Activated CD4-positive, alpha-beta T cell treated with anti-CD3 and anti-CD28 coated beads, Interleukin-2, amount 10 ng/mL, durations not matched to agents 24 days and 14 days (primary cell): ENCODE measurements at regions not wholly inside any gene's neighbourhood (a gene's known extent, or its start where the extent isn't known, plus 50 kb on each side); places are given as distances from the start of the nearest gene placed in this dataset.

Experiments
- DNase-seq: peaks from one replicate; pipeline ENCODE4 v3.0.0; 2022
- H3K27ac Mint-ChIP-seq: one replicate; pipeline ENCODE4 v1.8.0; 2022; ENCODE audit warnings: mild to moderate bottlenecking, mixed read lengths
- H3K27me3 Mint-ChIP-seq: one replicate; pipeline ENCODE4 v1.8.0; 2022; ENCODE audit warnings: mixed read lengths
- H3K36me3 Mint-ChIP-seq: one replicate; pipeline ENCODE4 v1.8.0; 2022; ENCODE audit warnings: low read depth, mild to moderate bottlenecking, mixed read lengths
- H3K4me1 Mint-ChIP-seq: one replicate; pipeline ENCODE4 v1.8.0; 2021; ENCODE audit warnings: mixed read lengths
- H3K4me3 Mint-ChIP-seq: one replicate; pipeline ENCODE4 v1.8.0; 2022; ENCODE audit warnings: mild to moderate bottlenecking, moderate library complexity, mixed read lengths
- H3K9me3 Mint-ChIP-seq: one replicate; pipeline ENCODE4 v1.8.0; 2021; ENCODE audit warnings: mixed read lengths
- intact Hi-C: fragments of 100-400 bp; cut with micrococcal nuclease; formaldehyde crosslinking; loops from one replicate; pipeline ENCODE4 v1.15.1; 2023

DNA sequence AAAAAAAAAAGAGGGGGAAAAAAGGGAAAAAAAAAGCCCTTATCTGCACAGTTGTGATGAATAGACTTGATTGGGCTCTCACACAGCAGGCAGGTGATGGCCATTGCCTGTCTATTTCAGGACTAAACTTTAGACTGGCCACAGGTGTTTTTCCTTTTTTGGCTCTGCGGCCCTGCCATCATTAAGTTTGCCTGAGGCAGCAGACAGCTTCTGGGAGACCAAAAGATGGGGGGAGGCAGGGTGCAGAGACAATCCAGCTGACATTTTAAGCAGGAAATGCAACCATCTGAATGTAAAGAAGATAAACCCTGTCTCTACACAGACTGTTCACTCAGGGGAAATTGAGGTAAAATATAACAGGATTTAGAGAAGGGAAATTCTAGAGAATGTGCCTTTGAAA, 295.0 kb upstream of the KCNH8 start:
- Mint-ChIP-seq H3K36me3 (no peaks in the 10 kb centered on the region), H3K4me3 (no peak overlapping the region), H3K4me1 (no peaks in the 10 kb centered on the region), H3K27me3 (no peaks in the 10 kb centered on the region), H3K27ac (no peak overlapping the region), H3K9me3 (no peaks in the 10 kb centered on the region)
- no peak for DNase-seq
- intact Hi-C loops = no loop called here

DNA sequence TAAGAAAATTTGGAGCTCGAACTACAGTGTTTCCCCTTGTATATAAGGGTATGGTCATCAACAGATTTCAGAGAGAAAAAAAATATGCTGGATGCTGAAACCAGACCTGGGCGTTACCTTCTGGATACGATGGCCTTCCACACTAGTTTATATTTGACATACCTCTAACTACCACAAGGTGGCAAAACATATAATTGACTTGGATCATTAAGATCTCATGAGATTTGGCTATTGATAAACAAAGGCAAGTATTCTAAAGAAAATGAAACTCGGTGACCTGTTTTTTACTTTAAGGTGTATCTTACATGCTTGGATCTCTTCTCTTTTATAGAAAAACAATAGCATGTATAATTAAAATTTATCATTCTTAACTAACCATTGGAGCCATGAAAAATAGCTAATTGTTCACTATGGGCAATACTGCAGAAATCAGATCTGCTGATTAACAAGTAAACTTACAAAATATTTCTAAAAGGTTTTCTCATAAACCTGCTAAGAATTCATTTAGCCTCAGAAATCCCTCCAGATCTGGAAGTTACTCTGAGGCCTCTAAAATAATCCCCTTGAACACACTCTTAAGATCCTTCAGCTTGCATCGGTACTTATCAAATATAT, 300.6 kb upstream of the KCNH8 start:
- Mint-ChIP-seq H3K9me3 (no peaks in the 10 kb centered on the region), H3K4me3 (no peak overlapping the region), H3K27me3 (no peaks in the 10 kb centered on the region), H3K36me3 (no peaks in the 10 kb centered on the region), H3K4me1 (peaks cover 19% of the 10 kb centered on the region), H3K27ac (no peak overlapping the region)
- no peak for DNase-seq
- intact Hi-C loops = loop anchor here (1.0 kb wide), 1 partner anchor 141 kb away; no protein-coding TSS in a partner anchor

DNA sequence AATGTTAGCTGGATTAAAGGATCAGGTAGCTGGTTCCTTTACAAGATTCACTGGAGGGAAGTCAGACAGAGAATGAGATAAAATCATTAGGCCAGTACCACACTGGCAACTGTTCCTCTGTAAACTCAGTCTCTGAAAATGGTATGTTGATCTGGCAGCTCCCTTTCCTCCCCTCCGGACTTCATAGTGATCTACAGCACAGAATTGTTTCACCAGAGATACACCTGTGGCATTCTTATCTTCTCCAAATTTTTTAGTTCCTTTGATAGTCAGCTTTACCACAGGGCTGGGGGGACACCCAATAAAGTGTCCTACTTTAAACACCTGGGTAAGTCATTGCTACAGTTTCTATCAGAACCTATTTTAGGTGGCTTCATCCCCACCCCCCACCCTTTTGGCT, 304.3 kb upstream of the KCNH8 start:
- intact Hi-C loops = no loop called here
- H3K4me3 Mint-ChIP-seq = peak overlapping the region; percentile 27
- peaks cover 19% of the 10 kb centered on the region for H3K4me1 Mint-ChIP-seq
- DNase-seq = no peak
- no peaks in the 10 kb centered on the region for H3K36me3 Mint-ChIP-seq
- no peak overlapping the region for H3K27ac Mint-ChIP-seq
- no peaks in the 10 kb centered on the region for H3K9me3 Mint-ChIP-seq
- H3K27me3 Mint-ChIP-seq = no peaks in the 10 kb centered on the region

DNA sequence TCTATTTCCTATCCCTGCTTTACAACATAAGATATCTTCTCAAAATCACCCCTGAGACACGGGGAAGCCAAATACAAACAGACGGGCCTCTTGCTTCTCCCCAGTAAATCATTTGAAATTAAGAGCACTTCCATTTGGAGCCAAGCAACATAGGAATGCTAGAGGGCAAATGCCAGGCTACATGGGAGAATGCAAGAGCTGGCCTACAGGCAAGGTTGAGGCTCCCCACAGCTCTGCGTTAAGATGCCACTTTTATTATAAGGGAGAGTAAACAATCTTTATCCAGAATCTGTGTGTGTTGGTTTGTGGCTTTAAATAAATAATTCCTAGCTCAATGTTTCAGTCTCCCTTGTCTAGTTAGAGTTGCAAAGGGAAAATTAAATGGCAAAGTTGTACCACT, 305.1 kb upstream of the KCNH8 start:
- DNase-seq = no peak
- Mint-ChIP-seq H3K27ac (no peak overlapping the region), H3K27me3 (no peaks in the 10 kb centered on the region), H3K4me1 (peaks cover 19% of the 10 kb centered on the region), H3K9me3 (no peaks in the 10 kb centered on the region), H3K36me3 (no peaks in the 10 kb centered on the region), H3K4me3 (no peak overlapping the region)
- intact Hi-C loops = no loop called here

DNA sequence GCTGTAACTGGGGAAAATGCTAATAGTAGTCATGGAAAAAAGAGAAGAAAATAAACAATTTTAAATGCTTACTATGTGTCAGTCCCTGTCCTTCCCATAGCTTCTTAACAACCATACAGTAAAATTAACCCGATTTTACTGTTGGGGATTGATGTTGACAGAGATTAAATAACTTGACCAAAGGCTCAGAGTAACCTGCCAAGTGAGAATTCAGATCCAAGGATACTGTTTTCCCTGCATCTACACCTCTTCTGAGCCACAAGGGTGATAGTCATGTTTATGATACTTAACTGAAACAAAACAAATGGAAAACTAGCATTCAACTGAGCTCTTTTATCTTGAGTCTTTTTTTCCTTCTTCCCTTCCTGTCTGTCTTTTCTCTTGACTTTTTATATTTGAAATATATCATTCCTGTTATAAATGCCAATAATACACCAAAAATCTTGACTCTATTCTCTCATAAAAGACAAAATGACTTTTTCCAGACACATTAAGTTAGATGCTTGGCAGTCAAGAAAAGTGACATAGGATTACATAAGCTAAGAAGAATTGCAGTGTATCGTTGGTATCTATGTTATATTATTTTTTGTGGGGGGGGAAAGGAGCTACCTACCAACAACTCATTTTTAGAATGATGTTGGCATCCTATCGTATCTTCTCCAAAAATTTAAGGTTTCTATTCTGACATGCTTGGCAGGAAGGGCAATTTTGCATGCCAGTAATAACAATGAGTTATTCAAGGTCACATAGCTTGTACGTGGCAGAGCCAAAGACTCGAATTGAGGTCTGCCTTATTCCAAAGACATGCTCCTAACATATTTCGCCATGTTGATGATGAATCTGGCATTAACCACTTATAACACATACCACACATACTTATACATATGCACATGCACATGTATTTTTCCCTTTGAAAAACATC, 306.6 kb upstream of the KCNH8 start:
- Mint-ChIP-seq H3K4me3 (no peak overlapping the region), H3K27ac (no peak overlapping the region), H3K4me1 (peaks cover 20% of the 10 kb centered on the region), H3K9me3 (no peaks in the 10 kb centered on the region), H3K27me3 (no peaks in the 10 kb centered on the region), H3K36me3 (no peaks in the 10 kb centered on the region)
- intact Hi-C loops = no loop called here
- no peak for DNase-seq

DNA sequence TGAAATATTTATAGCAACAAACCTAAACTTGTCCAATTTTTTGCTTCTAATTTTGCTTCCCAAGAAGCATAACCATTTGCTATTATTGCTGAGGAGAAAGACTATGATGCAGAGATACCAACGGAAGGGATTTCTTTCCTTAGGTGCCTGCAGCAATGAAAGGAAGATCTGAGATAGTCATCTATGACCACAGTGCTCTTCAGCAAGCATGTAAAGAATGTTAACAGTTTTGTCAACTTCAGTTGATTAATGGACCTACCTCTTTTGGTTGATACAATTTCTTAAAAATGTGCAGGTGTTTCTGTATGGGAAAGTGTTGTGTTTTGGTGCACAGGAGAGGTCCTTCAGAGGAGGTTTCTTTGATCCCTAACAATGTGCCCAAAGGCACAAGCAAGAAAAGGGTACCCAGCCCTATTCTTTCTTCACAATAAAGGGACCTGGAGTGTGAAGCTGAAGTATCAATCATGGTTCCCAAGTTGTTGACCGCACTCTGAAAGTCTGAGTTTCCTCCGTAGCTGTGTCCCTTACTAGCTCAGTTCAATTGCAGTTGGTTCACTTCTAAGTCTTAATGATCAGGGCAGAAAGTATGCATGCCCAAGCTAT, 307.7 kb upstream of the KCNH8 start:
- no peak for DNase-seq
- Mint-ChIP-seq H3K36me3 (no peaks in the 10 kb centered on the region), H3K9me3 (no peaks in the 10 kb centered on the region), H3K27ac (no peak overlapping the region), H3K27me3 (no peaks in the 10 kb centered on the region), H3K4me3 (no peak overlapping the region), H3K4me1 (peaks cover 24% of the 10 kb centered on the region)
- intact Hi-C loops = no loop called here

DNA sequence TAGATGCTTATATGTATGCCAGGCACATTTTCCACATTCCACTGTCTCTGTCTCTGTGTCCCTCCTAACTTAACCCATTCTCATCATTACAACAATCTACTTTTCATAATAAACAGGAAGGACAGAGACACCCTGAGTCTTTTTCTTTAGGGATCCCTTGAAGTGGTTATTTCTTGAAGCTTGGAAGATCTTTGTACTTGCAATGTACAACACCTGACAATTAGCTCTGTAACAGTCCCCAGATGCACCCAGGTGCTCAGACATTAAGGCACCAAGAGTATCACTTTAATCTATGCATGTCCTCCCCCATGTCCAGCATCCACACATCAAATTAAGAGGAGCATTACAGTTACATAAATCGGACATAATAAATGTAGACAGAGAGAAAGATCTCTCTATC, 309.6 kb upstream of the KCNH8 start:
- Mint-ChIP-seq H3K4me3 (no peak overlapping the region), H3K4me1 (peaks cover 9% of the 10 kb centered on the region), H3K36me3 (no peaks in the 10 kb centered on the region), H3K9me3 (no peaks in the 10 kb centered on the region), H3K27me3 (no peaks in the 10 kb centered on the region), H3K27ac (no peak overlapping the region)
- no peak for DNase-seq
- intact Hi-C loops = no loop called here

DNA sequence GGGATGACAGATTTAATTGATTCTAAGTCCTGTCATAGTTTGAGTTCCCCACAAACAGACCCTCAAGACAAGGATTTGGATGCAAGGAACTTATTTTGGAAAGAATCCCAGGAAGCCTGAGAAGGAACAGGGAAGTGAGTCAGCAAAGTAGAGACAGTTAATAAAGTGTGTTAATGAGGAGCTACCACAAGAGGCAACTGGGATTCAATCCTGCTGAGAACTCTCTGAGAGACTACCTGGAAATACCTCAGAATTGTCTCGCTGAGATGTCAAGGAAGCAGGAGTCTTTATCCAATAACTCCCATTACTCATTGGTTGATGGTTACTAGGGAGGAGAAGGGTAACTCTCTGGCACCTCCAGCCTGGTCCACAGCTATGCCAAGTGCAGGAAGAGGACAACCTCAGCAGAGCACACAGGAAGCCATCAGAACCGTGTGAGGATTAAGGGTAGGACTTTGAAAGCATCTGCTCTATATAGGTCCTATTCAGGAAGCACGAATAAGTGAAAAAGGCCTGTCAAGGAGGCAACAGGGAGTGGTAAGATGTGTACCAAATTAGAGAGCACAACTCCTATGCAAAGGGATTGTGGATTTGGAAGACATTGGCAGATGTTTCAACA, 311.1 kb upstream of the KCNH8 start:
- Mint-ChIP-seq H3K4me1 (peaks cover 9% of the 10 kb centered on the region), H3K4me3 (no peak overlapping the region), H3K36me3 (no peaks in the 10 kb centered on the region), H3K9me3 (no peaks in the 10 kb centered on the region), H3K27me3 (no peaks in the 10 kb centered on the region), H3K27ac (no peak overlapping the region)
- DNase-seq = no peak
- intact Hi-C loops = no loop called here

DNA sequence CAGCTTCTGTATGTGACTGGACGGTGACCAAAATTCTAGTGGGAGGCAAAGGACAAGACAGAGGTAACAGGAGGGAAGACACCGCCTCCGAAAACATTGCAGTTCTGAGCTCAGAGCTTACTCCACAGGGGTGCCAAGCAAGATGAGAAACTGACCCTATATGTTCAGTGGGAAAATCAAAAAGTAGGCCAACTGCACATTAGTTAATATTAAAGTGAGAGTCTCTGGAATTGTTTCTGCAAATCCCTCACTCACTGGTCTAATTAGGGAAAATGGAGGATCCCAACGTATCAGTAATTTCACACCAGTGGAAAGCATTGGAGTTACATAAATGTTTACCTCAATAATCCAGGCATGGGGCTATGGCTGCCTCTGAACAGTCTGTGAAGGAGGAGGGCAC, 313.3 kb upstream of the KCNH8 start:
- H3K4me3 Mint-ChIP-seq = no peak overlapping the region
- H3K27me3 Mint-ChIP-seq = no peaks in the 10 kb centered on the region
- peaks cover 11% of the 10 kb centered on the region for H3K4me1 Mint-ChIP-seq
- H3K27ac Mint-ChIP-seq = no peak overlapping the region
- H3K36me3 Mint-ChIP-seq = no peaks in the 10 kb centered on the region
- H3K9me3 Mint-ChIP-seq = no peaks in the 10 kb centered on the region
- intact Hi-C loops = no loop called here
- no peak for DNase-seq

DNA sequence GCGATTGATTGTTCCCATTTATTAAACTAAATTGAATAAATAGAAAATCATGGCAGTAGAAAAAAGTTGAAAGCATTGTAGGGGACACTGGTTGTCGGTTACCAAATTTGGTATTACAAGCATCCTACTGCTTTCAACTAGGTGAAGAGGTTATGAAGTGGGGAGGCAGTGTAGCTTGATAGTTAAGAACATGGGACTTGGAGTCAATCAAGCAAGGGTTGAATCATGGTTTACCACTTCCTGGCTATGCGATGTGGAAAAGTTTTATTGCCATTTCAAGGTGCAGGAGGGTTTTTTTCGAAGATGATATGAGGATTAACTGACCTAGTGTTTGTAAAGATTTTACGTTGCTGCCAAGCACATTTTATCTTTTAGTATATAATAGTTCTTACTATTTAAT, 318.2 kb upstream of the KCNH8 start:
- no peaks in the 10 kb centered on the region for H3K27me3 Mint-ChIP-seq

DNA sequence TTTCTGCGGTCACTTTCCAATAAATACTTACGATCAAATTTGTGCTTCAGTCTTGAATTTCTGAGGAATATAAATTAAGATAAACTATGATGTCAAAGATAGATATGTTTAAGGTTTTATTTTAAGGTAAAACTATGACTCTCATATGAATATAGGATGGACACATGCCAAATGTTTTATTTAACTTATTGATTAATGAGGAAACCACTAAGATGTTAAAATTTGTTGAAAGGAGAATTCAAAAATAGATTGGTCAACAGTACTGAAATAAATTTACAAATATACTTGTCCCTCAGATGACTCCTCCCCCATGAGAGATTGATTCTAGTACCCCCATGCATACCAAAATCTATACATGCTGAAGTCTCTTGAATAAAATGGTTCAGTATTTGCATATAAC, 319.7 kb upstream of the KCNH8 start:
- no peak for DNase-seq
- no peak overlapping the region for H3K4me3 Mint-ChIP-seq
- intact Hi-C loops = no loop called here
- H3K27me3 Mint-ChIP-seq = no peaks in the 10 kb centered on the region
- no peaks in the 10 kb centered on the region for H3K36me3 Mint-ChIP-seq
- H3K27ac Mint-ChIP-seq = no peak overlapping the region
- peaks cover 11% of the 10 kb centered on the region for H3K4me1 Mint-ChIP-seq
- H3K9me3 Mint-ChIP-seq = peaks cover 3% of the 10 kb centered on the region

More for the DNA sequence above, 318.2 kb upstream of the KCNH8 start:
- no peak overlapping the region for H3K4me3 Mint-ChIP-seq
- H3K9me3 Mint-ChIP-seq = peaks cover 3% of the 10 kb centered on the region
- intact Hi-C loops = loop anchor here (5.0 kb wide), 1 partner anchor 42 kb away; no protein-coding TSS in a partner anchor
- H3K27ac Mint-ChIP-seq = no peak overlapping the region
- no peaks in the 10 kb centered on the region for H3K36me3 Mint-ChIP-seq
- H3K4me1 Mint-ChIP-seq = peaks cover 11% of the 10 kb centered on the region
- DNase-seq = peak; percentile 70

DNA sequence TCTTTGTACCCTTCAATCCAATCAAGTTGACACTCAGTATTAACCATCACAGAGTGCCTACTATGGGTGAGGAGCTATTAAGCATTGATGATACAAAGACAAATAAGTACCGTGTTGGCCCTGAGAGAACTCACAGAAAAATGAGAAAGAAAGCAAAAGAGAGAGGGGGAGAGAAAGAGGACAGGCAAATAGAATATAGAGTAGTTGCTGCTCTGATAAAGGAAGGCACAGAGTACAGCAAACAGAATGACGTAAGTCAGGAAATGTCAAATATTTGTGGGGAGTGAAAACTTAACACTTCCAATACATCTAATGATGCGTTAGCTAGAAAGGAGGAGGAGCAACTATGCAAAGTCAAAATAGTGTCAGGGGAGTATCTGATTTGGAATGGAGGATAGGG, 320.6 kb upstream of the KCNH8 start:
- H3K36me3 Mint-ChIP-seq = no peaks in the 10 kb centered on the region
- H3K4me1 Mint-ChIP-seq = peaks cover 11% of the 10 kb centered on the region
- H3K4me3 Mint-ChIP-seq = no peak overlapping the region
- no peak overlapping the region for H3K27ac Mint-ChIP-seq
- no peaks in the 10 kb centered on the region for H3K27me3 Mint-ChIP-seq
- intact Hi-C loops = no loop called here
- no peak for DNase-seq
- H3K9me3 Mint-ChIP-seq = peaks cover 3% of the 10 kb centered on the region

DNA sequence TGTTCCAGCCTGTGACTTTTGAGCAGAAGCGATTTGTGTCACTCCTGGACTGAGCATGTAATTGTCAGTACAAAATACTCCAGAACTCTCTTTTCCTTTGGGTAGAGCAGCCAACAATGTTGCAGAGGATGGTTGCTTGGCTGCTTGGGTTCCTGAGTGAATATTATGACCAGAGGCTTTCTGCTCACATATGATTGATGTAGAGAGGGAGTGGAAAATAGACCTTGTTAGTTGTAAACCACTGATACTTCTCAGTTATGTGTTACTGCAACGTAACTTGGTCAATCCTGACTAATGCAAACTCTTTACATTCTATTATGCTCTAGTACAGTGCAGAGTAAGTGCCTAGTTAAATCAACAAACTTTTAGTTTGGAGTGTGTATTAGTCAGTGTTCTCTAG, 322.6 kb upstream of the KCNH8 start:
- intact Hi-C loops = loop anchor here (2.0 kb wide), 1 partner anchor 35 kb away; no protein-coding TSS in a partner anchor
- H3K27me3 Mint-ChIP-seq = peaks cover 2% of the 10 kb centered on the region
- no peak overlapping the region for H3K27ac Mint-ChIP-seq
- H3K4me1 Mint-ChIP-seq = peaks cover 11% of the 10 kb centered on the region
- peak; percentile 60 for DNase-seq
- no peak overlapping the region for H3K4me3 Mint-ChIP-seq
- H3K36me3 Mint-ChIP-seq = no peaks in the 10 kb centered on the region
- H3K9me3 Mint-ChIP-seq = peaks cover 3% of the 10 kb centered on the region

DNA sequence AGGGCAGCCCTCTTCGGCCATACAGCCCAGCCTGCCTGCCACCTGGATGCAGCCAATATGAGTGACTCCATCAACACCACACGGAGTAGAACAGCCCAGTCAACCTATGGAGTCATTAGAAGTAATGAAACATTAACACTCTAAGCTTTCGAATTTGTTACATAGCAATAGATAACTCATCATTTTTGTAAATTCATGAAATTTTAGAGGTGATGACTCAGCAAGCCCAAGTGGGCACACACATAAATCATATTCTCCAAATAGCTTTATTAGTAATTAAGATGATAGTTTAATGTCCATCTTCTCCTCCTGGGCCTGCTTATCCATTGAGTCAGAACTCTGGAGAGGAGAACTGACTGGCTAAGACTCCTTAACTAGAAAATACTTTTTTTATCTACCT, 335.0 kb upstream of the KCNH8 start:
- intact Hi-C loops = no loop called here
- H3K27ac Mint-ChIP-seq = no peak overlapping the region
- peaks cover 10% of the 10 kb centered on the region for H3K9me3 Mint-ChIP-seq
- H3K4me3 Mint-ChIP-seq = no peak overlapping the region
- DNase-seq = no peak
- no peaks in the 10 kb centered on the region for H3K36me3 Mint-ChIP-seq
- peaks cover 11% of the 10 kb centered on the region for H3K4me1 Mint-ChIP-seq
- H3K27me3 Mint-ChIP-seq = no peaks in the 10 kb centered on the region
